GM21381 (cell line): ENCODE measurements at regions not wholly inside any gene's neighbourhood (a gene's known extent, or its start where the extent isn't known, plus 50 kb on each side); places are given as distances from the start of the nearest gene placed in this dataset.

Experiments used
- ATAC-seq: cut with Tn5 transposase; IDR thresholded peaks from one replicate; pipeline ENCODE4 v1.9.1; 2021; ENCODE audit warnings: mild to moderate bottlenecking, moderate library complexity; ENCODE audit not compliant: unreplicated experiment

GRCh38 chr6:14250573-14250972, 133.0 kb downstream of the CD83 start:
- ATAC-seq = no peak

GRCh38 chr6:14252271-14252850, 134.8 kb downstream of the CD83 start:
- ATAC-seq = no peak

- peak; percentile 96 for ATAC-seq
Measured at GRCh38 chr6:14254505-14254904, 136.9 kb downstream of the CD83 start.

GRCh38 chr6:14255916-14256315, 138.3 kb downstream of the CD83 start:
- no peak for ATAC-seq

GRCh38 chr6:14258117-14258516, 140.5 kb downstream of the CD83 start:
- ATAC-seq = no peak

- no peak for ATAC-seq
Measured at GRCh38 chr6:14258695-14259593, 141.4 kb downstream of the CD83 start.

GRCh38 chr6:14259594-14260152, 142.1 kb downstream of the CD83 start:
- no peak for ATAC-seq

GRCh38 chr6:14260839-14261238, 143.3 kb downstream of the CD83 start:
- ATAC-seq = no peak

- ATAC-seq = no peak
Measured at GRCh38 chr6:14263881-14264424, 146.4 kb downstream of the CD83 start.

GRCh38 chr6:14265049-14266021, 147.8 kb downstream of the CD83 start:
- no peak for ATAC-seq

GRCh38 chr6:14266266-14266665, 148.7 kb downstream of the CD83 start:
- no peak for ATAC-seq

- ATAC-seq = no peak
Measured at GRCh38 chr6:14267885-14268660, 150.5 kb downstream of the CD83 start.

- no peak for ATAC-seq
Measured at GRCh38 chr6:14269436-14269835, 151.9 kb downstream of the CD83 start.

GRCh38 chr6:14270142-14270893, 152.7 kb downstream of the CD83 start:
- no peak for ATAC-seq

GRCh38 chr6:14270925-14271788, 153.6 kb downstream of the CD83 start:
- ATAC-seq = no peak

- ATAC-seq = no peak
Measured at GRCh38 chr6:14271789-14272736, 154.5 kb downstream of the CD83 start.

GRCh38 chr6:14272737-14273085, 155.1 kb downstream of the CD83 start:
- no peak for ATAC-seq
